Parathyroid adenoma (tissue), 2 donors: ENCODE measurements at regions not wholly inside any gene's neighbourhood (a gene's known extent, or its start where the extent isn't known, plus 50 kb on each side); places are given as distances from the start of the nearest gene placed in this dataset.

Experiments
- H2AFZ ChIP-seq: fragments of 300-600 bp; sonication (generic); one replicate; pipeline ENCODE4 v1.7.0; 2017; ENCODE audit warnings: antibody characterized with exemption, mild to moderate bottlenecking
- H3K27ac ChIP-seq: fragments of 300-600 bp; sonication (generic); one replicate; pipeline ENCODE4 v1.7.0; 2017
- H3K27me3 ChIP-seq: fragments of 300-600 bp; sonication (generic); one replicate; pipeline ENCODE4 v1.7.0; 2017; ENCODE audit warnings: low read length; ENCODE audit not compliant: control insufficient read depth, insufficient read depth
- H3K36me3 ChIP-seq: fragments of 300-600 bp; sonication (generic); one replicate; pipeline ENCODE4 v1.7.0; 2017; ENCODE audit warnings: low read length; ENCODE audit not compliant: control insufficient read depth, insufficient read depth
- H3K4me1 ChIP-seq: fragments of 300-600 bp; sonication (generic); one replicate; pipeline ENCODE4 v1.7.0; 2017; ENCODE audit warnings: control low read depth
- H3K4me2 ChIP-seq: fragments of 300-600 bp; sonication (generic); one replicate; pipeline ENCODE4 v1.7.0; 2017; ENCODE audit warnings: low read length
- H3K4me3 ChIP-seq: fragments of 300-600 bp; sonication (generic); one replicate; pipeline ENCODE4 v1.7.0; 2017; ENCODE audit warnings: low read depth, low read length
- H3K79me2 ChIP-seq: fragments of 300-600 bp; sonication (generic); one replicate; pipeline ENCODE4 v1.7.0; 2017; ENCODE audit warnings: control low read depth
- H3K9ac ChIP-seq: fragments of 300-600 bp; sonication (generic); one replicate; pipeline ENCODE4 v1.7.0; 2017; ENCODE audit warnings: mild to moderate bottlenecking
- H3K9me3 ChIP-seq: fragments of 300-600 bp; sonication (generic); one replicate; pipeline ENCODE4 v1.7.0; 2017; ENCODE audit warnings: low read length; ENCODE audit not compliant: control insufficient read depth
- TF ChIP-seq, protein P1 (sequence below): fragments of 300-600 bp; sonication (generic); IDR thresholded peaks from one replicate; pipeline ENCODE4 v1.7.0; 2017; ENCODE audit warnings: antibody characterized with exemption, mild to moderate bottlenecking
- donor health status: primary hyperparathyroidism.

DNA sequence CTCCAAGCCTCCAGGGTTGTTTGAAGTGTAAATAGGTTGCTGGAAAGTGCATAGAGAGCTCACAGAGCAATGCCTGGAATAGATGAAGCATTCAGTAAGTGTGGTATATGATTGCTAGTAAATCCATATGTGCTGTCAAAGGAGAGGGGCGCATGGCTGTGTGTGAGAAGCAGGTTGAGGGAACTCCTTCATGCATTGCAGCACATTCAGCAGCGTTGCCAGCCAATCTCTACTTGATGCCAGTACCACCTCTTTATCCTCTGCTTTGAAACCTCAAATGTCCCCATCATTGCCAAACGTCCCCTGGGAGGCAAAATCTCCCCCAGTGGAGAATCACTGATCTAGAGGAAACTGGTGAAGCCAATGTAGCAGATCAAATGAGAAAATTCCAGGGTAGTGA lies 82.7 kb upstream of the RALGAPA2 start:
- Histone ChIP-seq H3K9me3 (no peaks in the 10 kb centered on the region), H3K79me2 (no peaks in the 10 kb centered on the region), H3K27me3 (no peaks in the 10 kb centered on the region), H2AFZ (no peak overlapping the region), H3K4me3 (no peak overlapping the region), H3K4me1 (no peaks in the 10 kb centered on the region), H3K27ac (no peak overlapping the region), H3K4me2 (no peak overlapping the region), H3K9ac (no peak overlapping the region), H3K36me3 (no peaks in the 10 kb centered on the region)
- TF ChIP-seq, protein P1, sequence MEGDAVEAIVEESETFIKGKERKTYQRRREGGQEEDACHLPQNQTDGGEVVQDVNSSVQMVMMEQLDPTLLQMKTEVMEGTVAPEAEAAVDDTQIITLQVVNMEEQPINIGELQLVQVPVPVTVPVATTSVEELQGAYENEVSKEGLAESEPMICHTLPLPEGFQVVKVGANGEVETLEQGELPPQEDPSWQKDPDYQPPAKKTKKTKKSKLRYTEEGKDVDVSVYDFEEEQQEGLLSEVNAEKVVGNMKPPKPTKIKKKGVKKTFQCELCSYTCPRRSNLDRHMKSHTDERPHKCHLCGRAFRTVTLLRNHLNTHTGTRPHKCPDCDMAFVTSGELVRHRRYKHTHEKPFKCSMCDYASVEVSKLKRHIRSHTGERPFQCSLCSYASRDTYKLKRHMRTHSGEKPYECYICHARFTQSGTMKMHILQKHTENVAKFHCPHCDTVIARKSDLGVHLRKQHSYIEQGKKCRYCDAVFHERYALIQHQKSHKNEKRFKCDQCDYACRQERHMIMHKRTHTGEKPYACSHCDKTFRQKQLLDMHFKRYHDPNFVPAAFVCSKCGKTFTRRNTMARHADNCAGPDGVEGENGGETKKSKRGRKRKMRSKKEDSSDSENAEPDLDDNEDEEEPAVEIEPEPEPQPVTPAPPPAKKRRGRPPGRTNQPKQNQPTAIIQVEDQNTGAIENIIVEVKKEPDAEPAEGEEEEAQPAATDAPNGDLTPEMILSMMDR: no peak

DNA sequence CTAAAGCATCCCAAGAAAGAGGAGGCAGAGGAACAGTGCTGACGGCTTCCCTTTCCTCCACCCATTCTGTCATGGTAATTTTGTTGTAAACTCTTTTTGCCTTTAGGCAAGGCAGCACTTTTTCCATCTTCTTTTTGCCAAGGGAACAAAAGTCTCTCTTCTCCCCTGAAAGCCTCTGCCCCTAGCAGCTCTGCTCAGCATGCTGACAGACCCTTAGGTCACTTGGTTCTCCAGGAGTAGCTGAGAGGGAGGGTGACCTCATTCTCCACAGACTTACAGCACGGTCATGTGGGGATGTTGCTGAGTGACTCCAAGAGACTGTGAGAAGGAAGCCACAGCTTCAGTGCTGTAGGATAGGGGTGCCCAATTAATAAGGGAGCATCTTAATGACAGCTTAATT lies 81.1 kb upstream of the RALGAPA2 start:
- no peak overlapping the region for H3K4me3 ChIP-seq
- H3K4me1 ChIP-seq: no peaks in the 10 kb centered on the region
- no peaks in the 10 kb centered on the region for H3K27me3 ChIP-seq
- no peak overlapping the region for H3K9ac ChIP-seq
- no peaks in the 10 kb centered on the region for H3K36me3 ChIP-seq
- H3K27ac ChIP-seq: no peak overlapping the region
- no peaks in the 10 kb centered on the region for H3K9me3 ChIP-seq
- H3K79me2 ChIP-seq: no peaks in the 10 kb centered on the region
- TF ChIP-seq, protein P1: no peak
- H3K4me2 ChIP-seq: no peak overlapping the region
- H2AFZ ChIP-seq: no peak overlapping the region

DNA sequence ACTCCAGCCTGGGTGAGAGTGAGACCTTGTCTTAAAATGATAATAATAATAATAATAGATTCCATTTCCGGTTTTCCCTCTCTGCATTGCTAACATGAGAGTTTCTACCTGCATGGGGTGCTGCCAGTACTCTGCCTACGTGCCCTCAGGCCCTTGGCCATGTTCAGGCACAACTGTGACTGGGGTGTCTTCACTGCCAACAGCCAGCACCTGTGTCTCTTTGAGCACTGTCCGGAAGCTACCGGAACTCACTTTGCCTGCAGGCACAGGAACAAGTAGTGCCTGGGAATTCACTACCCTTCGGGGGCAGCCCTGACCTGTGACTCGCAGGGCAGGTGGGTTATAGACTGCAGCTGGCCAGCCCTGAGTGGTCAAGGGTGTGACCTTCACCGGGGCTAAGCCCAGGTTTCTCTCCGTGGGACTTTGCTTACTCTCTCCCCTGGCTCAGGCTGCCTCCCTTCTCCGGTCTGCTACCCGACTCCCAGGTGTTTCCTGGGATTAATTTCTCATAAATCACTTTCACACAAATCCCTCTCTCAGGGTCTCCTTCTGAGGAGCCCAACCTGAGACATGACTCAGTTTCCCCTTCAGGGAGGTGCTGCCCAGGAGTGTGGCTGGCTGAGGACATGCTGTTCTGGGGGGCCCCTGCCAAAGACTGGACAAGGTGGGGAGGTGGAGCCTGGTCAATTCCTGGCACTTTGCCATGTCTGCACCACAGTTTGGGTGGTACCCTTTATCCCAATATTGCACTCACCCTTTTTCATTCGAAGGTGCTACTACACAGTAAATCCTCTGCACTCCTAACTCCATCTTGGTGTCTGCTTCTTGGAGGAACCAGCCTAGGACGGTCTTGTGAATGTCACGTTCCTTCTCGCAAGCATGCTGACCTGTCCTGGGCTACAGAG lies 79.5 kb upstream of the RALGAPA2 start:
- Histone ChIP-seq H3K9ac (no peak overlapping the region), H2AFZ (no peak overlapping the region), H3K27ac (no peak overlapping the region), H3K27me3 (no peaks in the 10 kb centered on the region), H3K4me2 (no peak overlapping the region), H3K79me2 (no peaks in the 10 kb centered on the region), H3K36me3 (no peaks in the 10 kb centered on the region), H3K4me1 (no peaks in the 10 kb centered on the region), H3K9me3 (no peaks in the 10 kb centered on the region), H3K4me3 (no peak overlapping the region)
- TF ChIP-seq, protein P1: no peak

GRCh38 chr20:20788308-20788707 lies 75.9 kb upstream of the RALGAPA2 start:
- Histone ChIP-seq H3K27me3 (no peaks in the 10 kb centered on the region), H3K4me2 (no peak overlapping the region), H3K9me3 (no peaks in the 10 kb centered on the region), H3K9ac (no peak overlapping the region), H3K36me3 (no peaks in the 10 kb centered on the region), H3K4me3 (no peak overlapping the region), H3K27ac (no peak overlapping the region), H3K4me1 (no peaks in the 10 kb centered on the region), H2AFZ (no peak overlapping the region), H3K79me2 (no peaks in the 10 kb centered on the region)
- TF ChIP-seq, protein P1: no peak

- Histone ChIP-seq H3K4me2 (no peak overlapping the region), H3K79me2 (no peaks in the 10 kb centered on the region), H3K4me1 (no peaks in the 10 kb centered on the region), H3K9ac (no peak overlapping the region), H3K36me3 (no peaks in the 10 kb centered on the region), H2AFZ (no peak overlapping the region), H3K27me3 (no peaks in the 10 kb centered on the region), H3K4me3 (no peak overlapping the region), H3K9me3 (no peaks in the 10 kb centered on the region), H3K27ac (no peak overlapping the region)
- TF ChIP-seq, protein P1: no peak
Measured at GRCh38 chr20:20786428-20786827, 74.0 kb upstream of the RALGAPA2 start.
